Body of pancreas (tissue), 4 donors: ENCODE measurements at regions not wholly inside any gene's neighbourhood (a gene's known extent, or its start where the extent isn't known, plus 50 kb on each side); places are given as distances from the start of the nearest gene placed in this dataset.

Source experiments
- CTCF ChIP-seq, 7 experiments: fragments of 450-650 bp in 4 of 7; fragments of 200-600 bp in 3 of 7; sonication (generic) in 3 of 7; IDR thresholded peaks; one replicate each; pipeline ENCODE4 v1.5.1; 2016 to 2019; ENCODE audit warnings: antibody characterized with exemption in 7 of 7
- POLR2A ChIP-seq, 3 donors: fragments of 450-650 bp; IDR thresholded peaks; one replicate each; pipeline ENCODE4 v1.6.1; 2016; ENCODE audit warnings: antibody characterized with exemption in 3 of 3, mild to moderate bottlenecking in 2 of 3

- TF ChIP-seq CTCF (IDR thresholded peaks at IDR 0.05): no peak
- no peak for TF ChIP-seq POLR2A (IDR thresholded peaks at IDR 0.05)
Observed at GRCh38 chr15:38050529-38051448, 116.3 kb downstream of the TMCO5A start.
